ENCODE measurements at regions not wholly inside any gene's neighbourhood (a gene's known extent, or its start where the extent isn't known, plus 50 kb on each side); places are given as distances from the start of the nearest gene placed in this dataset.

- Histone ChIP-seq H3K9ac (ENCODE audit: low read length) (no peak overlapping the region), H3K27me3 (ENCODE audit: low read depth, low read length) (no peaks in the 10 kb centered on the region), H2AFZ (ENCODE audit: low read depth, low read length) (no peak overlapping the region), H3K79me2 (ENCODE audit: low read length) (no peaks in the 10 kb centered on the region), H3K4me1 (ENCODE audit: low read length) (no peaks in the 10 kb centered on the region), H4K20me1 (ENCODE audit: insufficient read depth, low read length) (no peaks in the 10 kb centered on the region), H3K27ac (ENCODE audit: low read length) (no peak overlapping the region), H3K36me3 (replicated peaks; ENCODE audit: low read depth, low read length) (no peaks in the 10 kb centered on the region), H3K4me3 (ENCODE audit: low read length) (no peak overlapping the region), H3K4me2 (ENCODE audit: low read length) (no peak overlapping the region), H3K9me3 (ENCODE audit: insufficient read depth, low read length) (no peaks in the 10 kb centered on the region)
- TF ChIP-seq CTCF (IDR thresholded peaks at IDR 0.05; ENCODE audit: low read depth, low read length) = no peak
- no peak for TF ChIP-seq EZH2phosphoT487 (IDR thresholded peaks at IDR 0.05; ENCODE audit: low read depth)
Observed at GRCh38 chr7:12815871-12816270, 128.4 kb downstream of the ARL4A start.

GRCh38 chr7:12820777-12821176 lies 133.3 kb downstream of the ARL4A start:
- H3K36me3 ChIP-seq (replicated peaks; ENCODE audit: low read depth, low read length) = no peaks in the 10 kb centered on the region
- no peak overlapping the region for H3K4me2 ChIP-seq (ENCODE audit: low read length)
- TF ChIP-seq EZH2phosphoT487 (IDR thresholded peaks at IDR 0.05; ENCODE audit: low read depth) (no peak), CTCF (IDR thresholded peaks at IDR 0.05; ENCODE audit: low read depth, low read length) (no peak)
- no peaks in the 10 kb centered on the region for H3K27me3 ChIP-seq (ENCODE audit: low read depth, low read length)
- no peak overlapping the region for H3K27ac ChIP-seq (ENCODE audit: low read length)
- H3K79me2 ChIP-seq (ENCODE audit: low read length) = no peaks in the 10 kb centered on the region
- no peak overlapping the region for H3K4me3 ChIP-seq (ENCODE audit: low read length)
- no peak overlapping the region for H2AFZ ChIP-seq (ENCODE audit: low read depth, low read length)
- H3K9ac ChIP-seq (ENCODE audit: low read length) = no peak overlapping the region
- H4K20me1 ChIP-seq (ENCODE audit: insufficient read depth, low read length) = no peaks in the 10 kb centered on the region
- no peaks in the 10 kb centered on the region for H3K9me3 ChIP-seq (ENCODE audit: insufficient read depth, low read length)
- H3K4me1 ChIP-seq (ENCODE audit: low read length) = no peaks in the 10 kb centered on the region

GRCh38 chr7:12821746-12822145 lies 134.3 kb downstream of the ARL4A start:
- no peaks in the 10 kb centered on the region for H3K36me3 ChIP-seq (replicated peaks; ENCODE audit: low read depth, low read length)
- no peak overlapping the region for H3K4me3 ChIP-seq (ENCODE audit: low read length)
- H3K79me2 ChIP-seq (ENCODE audit: low read length) = no peaks in the 10 kb centered on the region
- H3K4me2 ChIP-seq (ENCODE audit: low read length) = no peak overlapping the region
- no peak for TF ChIP-seq CTCF (IDR thresholded peaks at IDR 0.05; ENCODE audit: low read depth, low read length)
- no peak for TF ChIP-seq EZH2phosphoT487 (IDR thresholded peaks at IDR 0.05; ENCODE audit: low read depth)
- no peaks in the 10 kb centered on the region for H4K20me1 ChIP-seq (ENCODE audit: insufficient read depth, low read length)
- H2AFZ ChIP-seq (ENCODE audit: low read depth, low read length) = no peak overlapping the region
- no peak overlapping the region for H3K9ac ChIP-seq (ENCODE audit: low read length)
- H3K4me1 ChIP-seq (ENCODE audit: low read length) = no peaks in the 10 kb centered on the region
- H3K27ac ChIP-seq (ENCODE audit: low read length) = no peak overlapping the region
- H3K27me3 ChIP-seq (ENCODE audit: low read depth, low read length) = no peaks in the 10 kb centered on the region
- H3K9me3 ChIP-seq (ENCODE audit: insufficient read depth, low read length) = no peaks in the 10 kb centered on the region

- Histone ChIP-seq H3K9me3 (ENCODE audit: insufficient read depth, low read length) (no peaks in the 10 kb centered on the region), H3K4me3 (ENCODE audit: low read length) (no peak overlapping the region), H3K4me2 (ENCODE audit: low read length) (no peak overlapping the region), H3K36me3 (replicated peaks; ENCODE audit: low read depth, low read length) (no peaks in the 10 kb centered on the region), H3K27me3 (ENCODE audit: low read depth, low read length) (no peaks in the 10 kb centered on the region), H3K4me1 (ENCODE audit: low read length) (no peaks in the 10 kb centered on the region), H3K27ac (ENCODE audit: low read length) (no peak overlapping the region), H2AFZ (ENCODE audit: low read depth, low read length) (no peak overlapping the region), H3K9ac (ENCODE audit: low read length) (no peak overlapping the region), H4K20me1 (ENCODE audit: insufficient read depth, low read length) (no peaks in the 10 kb centered on the region), H3K79me2 (ENCODE audit: low read length) (no peaks in the 10 kb centered on the region)
- TF ChIP-seq EZH2phosphoT487 (IDR thresholded peaks at IDR 0.05; ENCODE audit: low read depth) (no peak), CTCF (IDR thresholded peaks at IDR 0.05; ENCODE audit: low read depth, low read length) (no peak)
Observed at GRCh38 chr7:12826079-12826478, 138.6 kb downstream of the ARL4A start.

Measured in OCI-LY3 (cell line).